Activated T-cell treated with anti-CD3 and anti-CD28 coated beads, Interleukin-2, amount 50 U/mL, for 72 hours (primary cell): ENCODE measurements at regions not wholly inside any gene's neighbourhood (a gene's known extent, or its start where the extent isn't known, plus 50 kb on each side); places are given as distances from the start of the nearest gene placed in this dataset.

ENCODE experiments used
- ATAC-seq, 2 donors: fragments of 150-1000 bp; cut with Tn5 transposase; replicated peaks in 1 of 2; 2 replicates each; pipeline ENCODE4 v1.10.0; 2021; ENCODE audit warnings: moderate library complexity in 2 of 2, mild to moderate bottlenecking in 1 of 2
- DNase-seq, 2 donors: peaks; one replicate each; pipeline ENCODE4 v3.0.0; 2021 to 2022; ENCODE audit warnings: mixed read lengths in 1 of 2
- H3K27ac Mint-ChIP-seq: one replicate; pipeline ENCODE4 v1.8.0; 2022; ENCODE audit warnings: mild to moderate bottlenecking, moderate library complexity, mixed read lengths
- H3K27me3 Mint-ChIP-seq: one replicate; pipeline ENCODE4 v1.8.0; 2022; ENCODE audit warnings: low read depth, mixed read lengths
- H3K36me3 Mint-ChIP-seq, 2 donors: one replicate each; pipeline ENCODE4 v1.8.0; 2022; ENCODE audit warnings: mixed read lengths in 2 of 2, mild to moderate bottlenecking in 1 of 2; ENCODE audit not compliant: insufficient read depth in 2 of 2
- H3K4me1 Mint-ChIP-seq: one replicate; pipeline ENCODE4 v1.8.0; 2022; ENCODE audit warnings: low read depth, mixed read lengths
- H3K4me3 Mint-ChIP-seq, 2 donors: one replicate each; pipeline ENCODE4 v1.8.0; 2022; ENCODE audit warnings: mild to moderate bottlenecking in 2 of 2, mixed read lengths in 2 of 2, moderate library complexity in 2 of 2
- H3K9me3 Mint-ChIP-seq, 2 donors: one replicate each; pipeline ENCODE4 v1.8.0; 2022; ENCODE audit warnings: mixed read lengths in 2 of 2

DNA sequence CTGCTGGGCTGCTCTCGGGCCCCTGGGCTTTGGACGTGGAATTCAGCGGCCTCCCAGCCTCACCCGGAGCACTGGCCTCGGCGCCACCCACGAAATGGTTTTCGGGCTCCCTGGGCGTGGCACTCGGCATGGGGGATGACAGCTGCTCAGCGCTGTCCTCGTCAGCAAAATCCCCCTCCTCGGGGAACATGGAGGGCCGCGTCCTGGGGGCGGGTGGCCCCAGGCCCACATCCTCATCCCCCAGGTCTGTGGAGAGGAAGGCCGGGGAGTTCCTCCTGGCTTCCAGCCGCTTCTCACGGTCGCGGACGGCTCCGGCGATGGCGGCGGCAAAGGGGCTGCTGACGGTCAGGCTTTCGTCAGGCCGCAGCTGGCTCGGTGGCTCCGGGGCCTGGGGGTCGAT is 88.4 kb downstream of the CTTN start:
- Mint-ChIP-seq H3K4me1 (no peaks in the 10 kb centered on the region), H3K27ac (no peak overlapping the region), H3K36me3 (peaks cover 0 to 3% of the 10 kb centered on the region in 2 donors), H3K27me3 (no peaks in the 10 kb centered on the region), H3K9me3 (no peaks in the 10 kb centered on the region), H3K4me3 (no peak overlapping the region)
- DNase-seq = no peak
- ATAC-seq = no peak

DNA sequence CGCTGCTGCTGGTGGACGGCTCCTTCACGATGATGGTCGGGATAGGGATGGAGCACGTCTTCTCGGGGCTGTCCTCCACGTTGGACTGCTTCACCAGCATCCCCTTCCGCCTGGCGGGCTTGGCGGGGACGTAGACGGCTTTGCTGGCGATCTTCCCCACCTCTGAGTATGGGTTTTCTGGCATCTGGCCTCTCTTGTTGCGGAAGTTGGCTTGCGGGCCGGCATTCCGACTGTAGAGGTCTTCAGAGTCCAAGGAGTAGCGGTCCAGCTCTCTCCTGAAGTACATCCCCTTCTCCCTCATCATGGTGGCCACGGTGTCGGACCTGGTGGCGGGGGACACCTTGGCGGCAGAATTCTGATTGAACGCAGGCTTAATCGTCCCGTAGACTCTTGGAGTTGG is 88.8 kb downstream of the CTTN start:
- Mint-ChIP-seq H3K36me3 (peaks cover 0 to 3% of the 10 kb centered on the region in 2 donors), H3K4me1 (no peaks in the 10 kb centered on the region), H3K9me3 (no peaks in the 10 kb centered on the region), H3K27me3 (no peaks in the 10 kb centered on the region), H3K4me3 (no peak overlapping the region), H3K27ac (no peak overlapping the region)
- DNase-seq (no peak), ATAC-seq (no peak)

DNA sequence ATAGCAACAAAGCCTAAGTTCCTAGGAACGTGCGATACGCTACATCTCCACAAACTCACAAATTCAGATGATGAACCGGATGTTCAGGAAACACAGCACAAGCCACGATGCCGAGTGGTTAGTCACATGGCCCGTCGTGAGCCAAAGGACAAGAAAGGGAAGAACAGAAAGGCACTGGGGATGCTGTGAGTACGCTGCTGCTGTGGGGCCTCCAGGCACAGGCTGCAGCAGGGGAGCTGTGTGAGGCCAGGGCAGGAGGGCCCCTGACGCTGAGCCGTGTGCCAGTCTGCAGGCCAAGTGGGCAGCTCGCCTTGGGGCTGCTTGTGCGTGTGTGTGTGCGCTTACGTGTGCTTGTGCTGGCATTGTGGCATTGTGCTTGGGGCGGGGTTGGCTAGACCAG is 89.4 kb downstream of the CTTN start:
- Mint-ChIP-seq H3K4me3 (no peak overlapping the region), H3K27ac (no peak overlapping the region), H3K36me3 (peaks cover 0 to 3% of the 10 kb centered on the region in 2 donors), H3K4me1 (no peaks in the 10 kb centered on the region), H3K27me3 (no peaks in the 10 kb centered on the region), H3K9me3 (no peaks in the 10 kb centered on the region)
- DNase-seq (no peak), ATAC-seq (no peak)

DNA sequence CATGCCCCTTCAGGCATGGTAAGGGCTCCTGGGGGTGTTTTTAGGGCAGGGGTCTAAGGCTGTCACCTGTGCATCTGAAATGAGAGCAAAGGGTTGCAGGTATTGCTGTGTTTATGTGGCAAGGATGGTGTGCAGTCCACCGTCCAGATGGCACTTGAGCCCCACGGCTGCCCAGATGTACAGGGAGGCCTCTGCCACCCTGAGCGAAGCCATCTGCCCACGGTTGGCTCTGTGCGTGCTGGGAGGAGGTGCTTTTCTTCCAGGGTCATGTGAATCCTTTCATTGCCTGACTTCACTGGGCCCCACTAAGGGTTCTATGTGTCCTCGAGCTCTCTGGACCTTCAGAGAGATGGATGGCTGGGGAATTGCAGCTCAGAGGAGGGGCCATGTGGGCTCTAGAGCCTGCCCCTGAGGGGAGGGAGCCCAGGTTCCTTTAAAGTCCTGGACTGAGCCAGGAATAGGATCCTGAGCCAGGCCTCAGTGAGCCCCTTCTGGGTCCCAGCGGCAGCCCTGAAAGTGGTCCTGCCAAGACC is 89.9 kb downstream of the CTTN start:
- Mint-ChIP-seq H3K4me1 (no peaks in the 10 kb centered on the region), H3K27me3 (no peaks in the 10 kb centered on the region), H3K4me3 (no peak overlapping the region), H3K9me3 (no peaks in the 10 kb centered on the region), H3K27ac (no peak overlapping the region), H3K36me3 (peaks cover 0 to 3% of the 10 kb centered on the region in 2 donors)
- DNase-seq (no peak), ATAC-seq (no peak)

DNA sequence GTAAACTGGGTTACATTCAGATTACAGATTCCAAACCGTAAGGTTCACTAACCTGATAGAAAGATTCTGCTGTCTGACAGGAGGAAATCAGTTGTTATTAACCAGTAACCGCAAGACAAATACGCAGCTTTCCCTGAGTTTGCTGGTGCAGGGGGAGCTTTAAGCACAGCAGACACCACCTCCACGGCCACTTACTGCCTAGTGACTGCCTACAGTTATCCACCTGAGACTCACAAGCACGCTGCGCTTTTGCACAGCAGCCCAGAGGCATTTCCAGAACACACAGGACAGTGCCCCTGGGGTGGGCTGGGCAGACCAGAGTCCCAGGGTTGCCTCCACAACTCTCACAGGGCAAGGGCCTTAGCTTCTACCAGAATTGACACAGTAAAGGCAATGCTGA is 90.9 kb downstream of the CTTN start:
- H3K36me3 Mint-ChIP-seq = peaks cover 0 to 3% of the 10 kb centered on the region in 2 donors
- no peak for ATAC-seq
- H3K4me1 Mint-ChIP-seq = no peaks in the 10 kb centered on the region
- no peaks in the 10 kb centered on the region for H3K9me3 Mint-ChIP-seq
- no peaks in the 10 kb centered on the region for H3K27me3 Mint-ChIP-seq
- H3K4me3 Mint-ChIP-seq = no peak overlapping the region
- no peak overlapping the region for H3K27ac Mint-ChIP-seq
- DNase-seq = no peak

DNA sequence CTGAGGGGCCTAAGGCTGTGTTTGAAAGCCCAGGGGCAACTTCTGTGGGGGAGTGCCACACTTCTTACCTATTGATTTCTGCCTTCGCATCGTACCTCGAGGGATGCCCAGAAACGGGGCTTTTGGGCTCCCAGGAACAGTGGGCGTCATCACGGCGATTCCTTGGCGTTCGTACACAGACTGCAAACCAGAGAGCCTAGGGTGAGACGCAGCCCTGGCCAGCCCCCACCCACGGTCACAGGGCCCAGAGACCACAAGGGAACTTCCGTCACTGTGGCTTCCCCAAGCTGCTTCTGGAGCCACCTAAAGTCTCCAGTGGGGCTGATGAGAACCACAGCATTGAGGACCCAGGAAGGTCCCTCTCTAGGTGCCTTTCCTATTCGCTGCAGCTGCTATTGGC is 91.9 kb downstream of the CTTN start:
- H3K27me3 Mint-ChIP-seq = no peaks in the 10 kb centered on the region
- H3K9me3 Mint-ChIP-seq = no peaks in the 10 kb centered on the region
- peaks cover 0 to 3% of the 10 kb centered on the region in 2 donors for H3K36me3 Mint-ChIP-seq
- ATAC-seq = peak in 1 of 2 donors; percentile 33
- H3K27ac Mint-ChIP-seq = no peak overlapping the region
- DNase-seq = peak in 1 of 2 donors; percentile 3
- no peak overlapping the region for H3K4me3 Mint-ChIP-seq
- no peaks in the 10 kb centered on the region for H3K4me1 Mint-ChIP-seq

DNA sequence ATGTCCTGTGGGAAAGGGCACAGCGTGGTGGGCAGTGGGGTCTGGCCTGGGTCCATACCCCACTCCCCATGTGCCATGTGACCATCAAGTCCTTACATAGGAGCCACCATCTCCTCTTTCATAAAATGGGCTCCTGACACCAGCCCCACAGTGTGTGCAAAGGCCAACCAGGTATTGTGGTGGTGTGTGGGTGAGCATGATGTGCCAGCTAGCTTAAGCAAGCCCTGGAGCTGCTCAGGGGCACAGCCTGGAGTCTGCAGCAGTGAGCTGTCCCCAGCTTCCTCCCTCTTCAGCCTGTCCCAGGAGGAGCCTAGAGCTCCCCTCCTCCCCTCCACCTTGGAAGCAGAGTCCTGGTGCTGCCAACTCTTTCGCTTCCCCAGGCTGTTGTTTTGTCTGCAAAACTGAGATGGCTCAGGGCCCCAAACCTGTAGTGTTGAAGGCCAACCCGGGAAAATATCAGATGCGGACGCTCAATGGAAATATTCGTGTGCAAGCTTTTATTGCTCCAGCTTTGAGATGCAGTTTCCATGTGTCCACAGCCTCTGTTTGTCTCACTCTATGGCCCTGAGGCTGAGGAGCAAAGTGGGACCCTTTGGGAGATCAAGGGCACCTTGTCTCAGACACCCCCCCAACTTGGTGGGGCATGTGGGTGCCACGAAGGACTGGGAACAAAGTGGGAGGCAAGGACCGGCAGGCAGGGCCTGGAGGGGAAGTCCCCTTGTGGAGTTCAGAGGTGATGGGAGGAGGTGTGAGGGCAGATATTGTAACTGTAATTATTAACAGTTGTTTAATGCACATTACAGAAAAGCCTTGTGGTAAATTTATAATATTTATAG is 92.6 kb downstream of the CTTN start:
- Mint-ChIP-seq H3K4me3 (no peak overlapping the region), H3K27me3 (no peaks in the 10 kb centered on the region), H3K27ac (no peak overlapping the region), H3K4me1 (no peaks in the 10 kb centered on the region), H3K9me3 (no peaks in the 10 kb centered on the region), H3K36me3 (peaks cover 0 to 3% of the 10 kb centered on the region in 2 donors)
- DNase-seq (no peak), ATAC-seq (no peak)

DNA sequence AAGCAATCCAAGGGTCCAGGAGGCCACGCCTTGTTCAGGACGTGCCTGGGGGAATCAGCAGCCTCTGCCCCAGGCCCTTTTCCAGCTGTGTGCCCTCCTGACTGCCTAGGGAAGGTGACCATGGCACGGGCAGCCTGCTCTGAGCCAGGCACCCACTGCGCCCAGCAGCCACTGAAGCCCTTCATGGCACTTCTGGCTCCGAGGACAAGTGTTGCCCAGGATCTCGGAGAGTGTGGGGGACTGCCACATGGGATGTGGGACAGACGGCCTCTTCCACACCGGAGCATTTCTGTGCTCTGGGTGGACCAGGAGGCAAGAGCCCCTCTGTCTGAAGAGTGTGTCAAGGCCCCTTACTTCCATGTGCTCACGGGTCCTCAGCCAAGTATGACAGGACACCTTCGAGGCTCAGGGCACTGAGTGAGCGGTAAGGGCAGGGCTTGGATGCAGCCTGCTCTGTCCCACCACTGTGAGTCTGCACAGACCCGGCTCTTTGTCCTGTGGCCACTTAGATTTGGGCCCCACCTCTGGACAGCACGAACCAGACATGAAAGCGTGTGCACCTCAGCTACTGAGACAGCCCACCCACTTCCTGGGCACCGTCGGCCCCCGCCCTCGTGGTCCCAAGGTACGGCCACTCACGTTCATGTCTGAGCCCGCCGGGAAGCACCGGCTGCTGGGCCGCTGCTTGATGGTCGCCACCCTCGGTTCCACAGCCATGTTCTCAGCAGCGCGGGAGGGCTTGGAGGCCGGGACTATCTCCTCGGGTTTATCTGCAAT is 93.6 kb downstream of the CTTN start:
- no peak overlapping the region for H3K27ac Mint-ChIP-seq
- peaks cover 0 to 3% of the 10 kb centered on the region in 2 donors for H3K36me3 Mint-ChIP-seq
- ATAC-seq = no peak
- H3K9me3 Mint-ChIP-seq = no peaks in the 10 kb centered on the region
- H3K4me3 Mint-ChIP-seq = no peak overlapping the region
- no peaks in the 10 kb centered on the region for H3K27me3 Mint-ChIP-seq
- no peak for DNase-seq
- no peaks in the 10 kb centered on the region for H3K4me1 Mint-ChIP-seq

DNA sequence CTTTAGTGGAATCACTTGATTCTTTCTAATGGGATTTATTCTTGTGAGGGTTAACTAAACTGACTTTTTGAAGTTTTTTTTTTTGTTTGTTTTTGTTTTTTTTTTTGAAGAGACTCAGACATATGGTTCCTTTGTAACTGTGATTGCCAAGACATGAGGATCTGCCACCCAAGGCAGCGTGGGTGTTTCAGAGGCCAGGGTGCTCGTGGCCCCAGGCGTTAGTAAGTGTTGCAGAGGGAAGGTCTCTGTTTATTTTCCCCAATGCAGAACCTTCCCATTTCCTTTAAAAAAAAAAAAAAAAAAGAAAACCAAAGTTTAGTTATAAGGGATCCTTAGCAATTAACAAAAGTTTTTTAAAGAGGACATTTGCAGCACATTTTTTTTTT is 94.8 kb downstream of the CTTN start:
- H3K36me3 Mint-ChIP-seq = peaks cover 0 to 3% of the 10 kb centered on the region in 2 donors
- H3K4me3 Mint-ChIP-seq = no peak overlapping the region
- H3K4me1 Mint-ChIP-seq = no peaks in the 10 kb centered on the region
- H3K9me3 Mint-ChIP-seq = no peaks in the 10 kb centered on the region
- DNase-seq (no peak), ATAC-seq (no peak)
- H3K27ac Mint-ChIP-seq = no peak overlapping the region
- no peaks in the 10 kb centered on the region for H3K27me3 Mint-ChIP-seq

DNA sequence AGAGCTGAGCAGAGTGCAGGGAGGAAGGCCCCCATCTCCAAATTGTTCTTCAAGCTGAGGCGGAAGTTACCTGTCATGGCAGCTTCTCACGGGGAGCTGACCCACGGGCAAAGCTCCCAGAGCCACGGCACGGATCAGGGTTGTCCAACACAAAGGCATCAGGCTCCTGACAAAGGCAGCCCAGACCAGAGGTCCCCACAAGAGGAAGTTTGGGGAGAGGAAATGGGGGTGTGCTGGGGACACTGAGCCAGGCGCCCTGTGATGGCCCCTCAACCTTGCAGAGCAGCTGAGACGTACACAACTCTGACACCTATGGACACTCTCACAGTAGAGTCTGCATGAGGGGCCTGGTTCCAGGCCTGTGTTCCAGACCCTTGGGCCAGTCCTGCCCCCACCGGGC is 95.6 kb downstream of the CTTN start:
- peaks cover 0 to 3% of the 10 kb centered on the region in 2 donors for H3K36me3 Mint-ChIP-seq
- H3K4me3 Mint-ChIP-seq = no peak overlapping the region
- ATAC-seq (no peak), DNase-seq (no peak)
- H3K27ac Mint-ChIP-seq = no peak overlapping the region
- H3K9me3 Mint-ChIP-seq = no peaks in the 10 kb centered on the region
- no peaks in the 10 kb centered on the region for H3K27me3 Mint-ChIP-seq
- H3K4me1 Mint-ChIP-seq = no peaks in the 10 kb centered on the region

DNA sequence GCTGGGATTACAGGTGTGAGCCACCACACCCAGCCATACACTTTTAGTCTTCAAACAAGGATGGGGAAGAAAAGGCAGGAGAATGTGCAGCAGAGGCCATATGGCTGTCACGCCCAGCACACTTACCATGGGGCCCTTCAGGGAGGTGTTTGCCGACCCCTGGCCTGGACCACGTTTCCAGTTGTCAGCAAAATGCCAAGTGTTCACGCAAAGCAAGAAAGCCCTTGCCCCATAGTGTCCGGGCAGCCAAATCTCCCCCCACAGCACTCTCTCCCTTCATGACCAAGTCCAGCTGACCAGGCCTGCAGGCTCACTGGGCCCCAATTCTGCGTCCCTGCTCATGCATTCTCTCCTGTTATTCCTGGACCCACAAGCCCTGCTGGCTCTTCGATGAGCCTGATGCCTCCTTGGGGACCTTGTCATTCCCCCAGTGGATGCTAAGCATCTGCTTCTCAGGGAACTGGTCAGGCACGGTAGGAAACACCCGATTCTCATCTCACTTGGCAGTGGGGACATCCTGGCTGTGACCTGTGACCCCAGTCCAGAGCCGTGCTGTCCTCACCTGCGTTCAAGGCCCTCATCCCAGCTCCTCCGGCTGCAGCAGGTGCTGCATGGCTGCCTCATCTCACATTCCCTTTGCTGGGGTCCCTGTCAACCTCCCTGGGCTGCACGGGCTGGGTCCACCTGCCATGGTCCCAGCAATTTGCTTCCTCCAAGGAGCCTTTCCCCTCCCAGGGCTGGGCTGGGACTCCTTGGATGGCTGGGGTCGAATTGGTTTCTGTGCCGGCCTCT is 96.4 kb downstream of the CTTN start:
- no peaks in the 10 kb centered on the region for H3K9me3 Mint-ChIP-seq
- DNase-seq = no peak

DNA sequence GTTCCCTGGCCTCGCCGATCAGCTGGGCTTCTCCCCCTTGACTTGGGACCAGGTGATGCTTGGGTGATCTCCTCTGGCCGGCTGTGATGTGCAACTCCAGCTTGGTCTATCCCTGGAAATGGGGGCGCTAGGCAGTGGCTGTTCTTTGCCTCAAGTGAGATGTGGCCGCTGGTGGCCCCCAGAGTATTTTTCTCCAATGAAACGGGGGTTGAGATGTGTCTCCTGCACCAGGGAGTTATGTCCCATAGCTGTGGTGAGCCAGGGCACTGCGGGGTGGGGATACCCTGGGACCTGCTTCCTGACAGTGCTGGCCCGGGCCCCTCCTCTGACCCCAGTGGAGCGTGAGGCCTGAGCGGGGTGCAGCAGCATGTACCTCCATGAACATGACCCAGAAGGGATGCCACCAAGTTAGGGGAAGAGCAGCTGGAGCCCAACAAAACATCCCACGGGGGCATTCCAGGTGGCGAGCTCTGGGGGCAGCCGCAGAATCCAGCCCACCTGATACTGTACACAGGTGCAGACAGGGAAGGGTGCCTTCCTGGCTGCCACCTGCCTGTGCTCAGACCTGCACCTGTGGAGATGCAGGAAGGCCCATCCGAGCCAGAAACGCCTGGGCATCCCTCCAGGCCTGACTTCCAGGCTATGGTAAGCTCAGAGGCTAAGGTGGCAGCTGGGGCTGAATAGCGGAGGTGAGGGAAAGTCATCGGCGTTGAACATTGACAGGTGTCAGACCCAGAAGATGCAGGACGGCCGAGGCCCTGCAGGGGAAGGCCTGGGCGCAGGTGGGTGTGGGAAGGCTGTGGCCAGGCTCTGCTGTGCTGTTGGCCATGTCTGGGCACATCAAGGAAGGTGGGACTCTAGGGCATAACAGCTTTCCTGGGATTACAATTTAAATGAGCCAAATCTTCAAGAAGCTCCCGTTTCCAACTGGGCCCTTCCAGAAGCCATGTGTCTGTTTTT is 97.3 kb downstream of the CTTN start:
- H3K27me3 Mint-ChIP-seq = no peaks in the 10 kb centered on the region
- no peak for ATAC-seq
- H3K9me3 Mint-ChIP-seq = no peaks in the 10 kb centered on the region
- H3K27ac Mint-ChIP-seq = no peak overlapping the region
- H3K36me3 Mint-ChIP-seq = no peaks in the 10 kb centered on the region
- no peak overlapping the region for H3K4me3 Mint-ChIP-seq
- H3K4me1 Mint-ChIP-seq = no peaks in the 10 kb centered on the region
- DNase-seq = no peak

More for the DNA sequence above, 96.4 kb downstream of the CTTN start:
- H3K36me3 Mint-ChIP-seq = no peaks in the 10 kb centered on the region
- no peaks in the 10 kb centered on the region for H3K4me1 Mint-ChIP-seq
- ATAC-seq = no peak
- H3K27me3 Mint-ChIP-seq = no peaks in the 10 kb centered on the region
- H3K4me3 Mint-ChIP-seq = no peak overlapping the region
- H3K27ac Mint-ChIP-seq = no peak overlapping the region
